GM23248 (cell line): ENCODE measurements at regions not wholly inside any gene's neighbourhood (a gene's known extent, or its start where the extent isn't known, plus 50 kb on each side); places are given as distances from the start of the nearest gene placed in this dataset.

Experiments
- DNase-seq: peaks from one replicate; pipeline ENCODE4 v3.0.0-alpha.2; 2015
- H2AFZ ChIP-seq: fragments of 200-600 bp; sonication (generic); 2 replicates; pipeline ENCODE4 v1.6.1; 2016; ENCODE audit warnings: antibody characterized with exemption
- H3F3A ChIP-seq: fragments of 200-600 bp; sonication (generic); 2 replicates; pipeline ENCODE4 v1.6.1; 2016; ENCODE audit warnings: mild to moderate bottlenecking, antibody characterized with exemption, mixed run types; ENCODE audit not compliant: insufficient read depth
- H3K27ac ChIP-seq: fragments of 200-600 bp; sonication (generic); 2 replicates; pipeline ENCODE4 v1.5.1; 2016; ENCODE audit warnings: mild to moderate bottlenecking
- H3K27me3 ChIP-seq: fragments of 200-600 bp; sonication (generic); replicated peaks from 2 replicates; pipeline ENCODE4 v1.6.1; 2016; ENCODE audit warnings: mild to moderate bottlenecking; ENCODE audit not compliant: insufficient read depth
- H3K36me3 ChIP-seq: fragments of 200-600 bp; sonication (generic); 2 replicates; pipeline ENCODE4 v1.6.1; 2016; ENCODE audit warnings: low read depth, mild to moderate bottlenecking
- H3K4me1 ChIP-seq: fragments of 200-600 bp; sonication (generic); 2 replicates; pipeline ENCODE4 v1.6.1; 2016; ENCODE audit warnings: mild to moderate bottlenecking; ENCODE audit not compliant: insufficient read depth
- H3K4me2 ChIP-seq: fragments of 200-600 bp; sonication (generic); one replicate; pipeline ENCODE4 v1.6.1; 2016; ENCODE audit warnings: mild to moderate bottlenecking; ENCODE audit not compliant: unreplicated experiment
- H3K4me3 ChIP-seq: fragments of 200-600 bp; sonication (generic); 2 replicates; pipeline ENCODE4 v1.5.1; 2016; ENCODE audit warnings: mild to moderate bottlenecking
- H3K79me2 ChIP-seq: fragments of 200-600 bp; sonication (generic); 2 replicates; pipeline ENCODE4 v1.6.1; 2016; ENCODE audit warnings: mild to moderate bottlenecking; ENCODE audit not compliant: insufficient read depth
- H3K9ac ChIP-seq: fragments of 200-600 bp; sonication (generic); 2 replicates; pipeline ENCODE4 v1.6.1; 2016; ENCODE audit warnings: mild to moderate bottlenecking
- H3K9me2 ChIP-seq: fragments of 200-600 bp; sonication (generic); 2 replicates; pipeline ENCODE4 v1.6.1; 2016; ENCODE audit warnings: mixed run types, mild to moderate bottlenecking, moderate library complexity; ENCODE audit not compliant: insufficient read depth
- H3K9me3 ChIP-seq: fragments of 200-600 bp; sonication (generic); one replicate; pipeline ENCODE4 v1.6.1; 2017; ENCODE audit warnings: low read depth
- H4K20me1 ChIP-seq: fragments of 200-600 bp; sonication (generic); 2 replicates; pipeline ENCODE4 v1.6.0; 2016; ENCODE audit not compliant: insufficient read depth
- EZH2 ChIP-seq: fragments of 200-600 bp; sonication (generic); IDR thresholded peaks from 2 replicates; pipeline ENCODE4 v1.6.1; 2018; ENCODE audit warnings: antibody characterized with exemption, mild to moderate bottlenecking; ENCODE audit not compliant: insufficient read depth, poor library complexity, severe bottlenecking
- EZH2phosphoT487 ChIP-seq: fragments of 200-600 bp; sonication (generic); IDR thresholded peaks from 2 replicates; pipeline ENCODE4 v1.6.1; 2018; ENCODE audit warnings: antibody characterized with exemption, moderate library complexity, mild to moderate bottlenecking, low read depth; ENCODE audit not compliant: insufficient read depth
- WGBS, 2 experiments: methylation state at CpG; one replicate each; pipeline ENCODE4 v1.1.6; 2015 to 2017; ENCODE audit warnings: low lambda C conversion rate in 2 of 2, low coverage in 1 of 2; ENCODE audit errors: missing lambda C conversion rate in 2 of 2; 5-methylcytosine and 5-hydroxymethylcytosine counted together
- in situ Hi-C: fragments of 300-500 bp; cut with MboI; formaldehyde crosslinking; loops from 2 replicates; pipeline ENCODE4 v1.15.0; 2020

DNA sequence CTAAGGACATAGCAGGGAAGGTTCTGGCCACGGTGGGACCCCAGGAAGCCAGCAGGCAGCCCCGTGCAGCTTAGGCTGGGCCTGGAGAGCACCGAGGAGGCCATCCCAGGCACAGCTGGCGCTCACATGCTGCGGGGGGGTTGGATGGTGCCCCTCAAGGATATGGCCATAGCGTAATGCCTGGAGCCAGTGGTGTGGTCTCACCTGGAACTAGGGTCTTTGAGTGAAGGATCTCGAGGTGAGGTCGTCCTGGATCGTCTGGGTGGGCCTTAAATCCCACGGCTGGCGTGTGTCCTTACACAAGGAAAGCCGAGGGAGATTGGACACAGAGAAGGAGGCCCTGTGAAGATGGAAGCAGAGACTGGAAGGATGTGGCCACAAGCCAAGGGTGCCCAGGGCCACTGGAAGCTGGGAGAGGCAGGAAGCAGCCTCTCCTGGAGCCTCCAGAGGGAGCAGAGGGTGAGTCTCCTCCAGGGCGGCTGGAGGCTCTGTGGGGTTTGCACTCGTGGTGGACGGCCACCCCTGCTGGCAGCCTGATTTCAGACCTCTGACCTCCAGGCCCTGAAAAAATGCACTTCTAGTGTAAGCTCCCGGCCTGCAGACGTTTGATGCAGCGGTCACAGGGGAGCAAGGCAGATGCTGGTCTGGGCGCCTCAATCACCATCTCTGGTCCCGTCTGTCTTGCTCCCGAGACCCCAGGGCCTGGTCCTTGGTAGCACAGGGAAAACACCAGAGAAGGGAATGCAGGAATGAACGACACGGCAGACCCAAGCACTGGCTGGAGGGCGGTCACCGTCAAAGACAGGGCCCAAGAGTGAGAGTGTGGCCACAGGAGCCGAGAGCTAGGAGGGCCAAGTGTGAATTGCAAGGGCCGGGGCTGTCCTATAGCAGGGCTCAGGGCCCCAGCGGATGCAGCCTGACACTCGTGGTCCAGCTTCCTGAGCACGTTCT lies 218.6 kb downstream of the KIF26A start:
- in situ Hi-C loops: no loop called here
- no peaks in the 10 kb centered on the region for H3K9me2 ChIP-seq
- no peak for TF ChIP-seq EZH2
- TF ChIP-seq EZH2phosphoT487: no peak
- H3F3A ChIP-seq: no peaks in the 10 kb centered on the region
- WGBS, 2 experiments: 46 to 49% methylated on average over 29 to 30 of the region's 30 CpGs
- H3K4me3 ChIP-seq: no peak overlapping the region
- no peaks in the 10 kb centered on the region for H3K4me1 ChIP-seq
- no peak overlapping the region for H2AFZ ChIP-seq
- no peaks in the 10 kb centered on the region for H3K9me3 ChIP-seq
- H3K27me3 ChIP-seq: no peaks in the 10 kb centered on the region
- H3K9ac ChIP-seq: no peak overlapping the region
- H4K20me1 ChIP-seq: no peaks in the 10 kb centered on the region
- H3K4me2 ChIP-seq: no peak overlapping the region
- no peaks in the 10 kb centered on the region for H3K79me2 ChIP-seq
- DNase-seq: no peak
- H3K36me3 ChIP-seq: no peaks in the 10 kb centered on the region
- H3K27ac ChIP-seq: no peak overlapping the region

DNA sequence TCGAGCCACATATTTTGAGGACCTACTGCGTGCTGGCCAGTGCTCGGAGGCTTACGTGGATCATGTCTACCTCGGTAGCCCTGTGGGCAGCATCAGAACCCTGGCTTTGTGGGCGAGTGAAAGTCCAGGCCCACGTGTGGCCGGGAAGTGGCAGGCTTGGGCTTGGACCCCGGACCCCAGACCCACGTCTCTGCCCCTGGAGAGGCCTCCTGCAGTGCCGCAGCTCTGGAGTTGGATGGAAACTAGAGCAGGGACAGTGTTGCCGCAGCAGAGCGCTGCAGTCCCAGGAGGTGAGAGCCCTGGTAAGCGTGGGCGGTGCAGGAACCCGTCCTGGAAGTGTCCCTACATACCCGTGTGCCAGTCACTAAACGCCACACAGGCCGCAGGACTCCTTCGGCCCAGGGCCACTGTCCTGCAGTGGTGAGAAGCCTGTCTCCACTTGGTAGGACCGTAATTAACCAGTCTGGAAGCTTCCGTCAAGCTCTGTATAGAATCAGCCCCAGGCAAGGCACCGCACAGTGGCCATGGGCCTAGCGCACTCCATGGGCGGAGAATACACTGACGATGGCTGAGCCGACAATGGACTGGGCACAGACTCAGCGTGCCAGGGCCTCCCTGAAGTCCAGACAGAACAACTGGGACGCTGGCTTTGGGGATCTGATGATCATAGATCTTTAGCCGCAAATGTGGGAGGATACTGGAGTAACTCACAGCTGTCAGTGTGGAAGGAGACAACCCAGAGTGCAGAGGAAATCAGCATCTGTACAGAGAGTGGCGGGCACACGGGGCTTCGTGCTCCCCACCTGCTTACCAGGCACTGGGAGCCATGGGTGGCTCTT lies 219.5 kb downstream of the KIF26A start:
- no peaks in the 10 kb centered on the region for H3K36me3 ChIP-seq
- H3K27me3 ChIP-seq: no peaks in the 10 kb centered on the region
- H3K27ac ChIP-seq: no peak overlapping the region
- H3K4me3 ChIP-seq: no peak overlapping the region
- DNase-seq: no peak
- H3K9me2 ChIP-seq: no peaks in the 10 kb centered on the region
- no peaks in the 10 kb centered on the region for H3K79me2 ChIP-seq
- WGBS, 2 experiments: 51% methylated on average over 33 of the region's 33 CpGs
- H3K4me1 ChIP-seq: no peaks in the 10 kb centered on the region
- in situ Hi-C loops: no loop called here
- no peak overlapping the region for H2AFZ ChIP-seq
- H3K9ac ChIP-seq: no peak overlapping the region
- H3K4me2 ChIP-seq: no peak overlapping the region
- no peaks in the 10 kb centered on the region for H3F3A ChIP-seq
- H3K9me3 ChIP-seq: no peaks in the 10 kb centered on the region
- H4K20me1 ChIP-seq: no peaks in the 10 kb centered on the region
- TF ChIP-seq EZH2 (no peak), EZH2phosphoT487 (no peak)

GRCh38 chr14:104358528-104359300 lies 220.3 kb downstream of the KIF26A start:
- no peak for DNase-seq
- TF ChIP-seq EZH2phosphoT487 (no peak), EZH2 (no peak)
- Histone ChIP-seq H3K9ac (no peak overlapping the region), H3K9me3 (no peaks in the 10 kb centered on the region), H2AFZ (no peak overlapping the region), H3K27ac (no peak overlapping the region), H3K4me2 (no peak overlapping the region), H3K4me3 (no peak overlapping the region), H3K9me2 (no peaks in the 10 kb centered on the region), H3K27me3 (no peaks in the 10 kb centered on the region), H3K36me3 (no peaks in the 10 kb centered on the region), H3F3A (no peaks in the 10 kb centered on the region), H3K4me1 (no peaks in the 10 kb centered on the region), H4K20me1 (no peaks in the 10 kb centered on the region), H3K79me2 (no peaks in the 10 kb centered on the region)
- in situ Hi-C loops: no loop called here
- WGBS, 2 experiments: 60 to 64% methylated on average over 17 of the region's 18 CpGs
